HEK293 (cell line): ENCODE measurements at regions not wholly inside any gene's neighbourhood (a gene's known extent, or its start where the extent isn't known, plus 50 kb on each side); places are given as distances from the start of the nearest gene placed in this dataset.

Experiments used
- SALL2 ChIP-seq: fragments of 450-650 bp; formaldehyde crosslinking; IDR thresholded peaks from 2 replicates; pipeline ENCODE4 v1.5.0; 2017; ENCODE audit warnings: missing biosample characterization, mild to moderate bottlenecking, missing genetic modification characterization, borderline replicate concordance
- SP2 ChIP-seq: fragments of 450-650 bp; formaldehyde crosslinking; IDR thresholded peaks from 2 replicates; pipeline ENCODE4 v1.5.1; 2016; ENCODE audit warnings: missing biosample characterization, missing genetic modification characterization
- ZNF24 ChIP-seq: fragments of 450-650 bp; formaldehyde crosslinking; IDR thresholded peaks from 2 replicates; pipeline ENCODE4 v1.5.1; 2016; ENCODE audit warnings: missing biosample characterization, missing genetic modification characterization
- ZXDB ChIP-seq: fragments of 450-650 bp; formaldehyde crosslinking; IDR thresholded peaks from 2 replicates; pipeline ENCODE4 v1.5.1; 2016; ENCODE audit warnings: missing biosample characterization, missing genetic modification characterization
- TF ChIP-seq, protein P1 (sequence below): fragments of 450-650 bp; formaldehyde crosslinking; IDR thresholded peaks from 2 replicates; pipeline ENCODE4 v1.5.1; 2016; ENCODE audit warnings: missing biosample characterization, missing genetic modification characterization
- TF ChIP-seq, protein P2 (sequence below): fragments of 450-650 bp; formaldehyde crosslinking; IDR thresholded peaks from 2 replicates; pipeline ENCODE4 v1.5.1; 2016; ENCODE audit warnings: missing biosample characterization, missing genetic modification characterization

DNA sequence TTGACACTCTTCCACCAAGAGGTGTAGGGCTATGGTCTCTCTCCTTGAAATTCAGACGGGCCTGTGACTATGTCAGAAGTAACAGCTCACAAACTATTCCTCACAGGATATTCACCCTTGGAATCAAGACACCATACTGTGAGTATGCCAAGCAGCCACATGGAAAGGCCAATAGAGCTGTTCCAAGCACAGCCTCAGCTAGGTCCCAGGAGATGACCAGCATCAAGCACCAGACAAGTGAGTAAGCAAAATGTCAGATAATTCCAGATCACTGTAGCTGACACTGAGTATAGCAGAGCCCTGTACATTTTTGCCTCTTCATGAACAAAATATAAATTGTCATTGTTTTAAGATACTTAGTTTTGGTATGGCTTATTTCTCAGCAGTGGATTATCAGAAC, 88.1 kb upstream of the KCND2 start:
- TF ChIP-seq SALL2 (tag by site-specific recombination) (no peak), ZXDB (no peak), SP2 (tag by site-specific recombination) (no peak), ZNF24 (tag by site-specific recombination) (no peak)
- TF ChIP-seq, protein P1, sequence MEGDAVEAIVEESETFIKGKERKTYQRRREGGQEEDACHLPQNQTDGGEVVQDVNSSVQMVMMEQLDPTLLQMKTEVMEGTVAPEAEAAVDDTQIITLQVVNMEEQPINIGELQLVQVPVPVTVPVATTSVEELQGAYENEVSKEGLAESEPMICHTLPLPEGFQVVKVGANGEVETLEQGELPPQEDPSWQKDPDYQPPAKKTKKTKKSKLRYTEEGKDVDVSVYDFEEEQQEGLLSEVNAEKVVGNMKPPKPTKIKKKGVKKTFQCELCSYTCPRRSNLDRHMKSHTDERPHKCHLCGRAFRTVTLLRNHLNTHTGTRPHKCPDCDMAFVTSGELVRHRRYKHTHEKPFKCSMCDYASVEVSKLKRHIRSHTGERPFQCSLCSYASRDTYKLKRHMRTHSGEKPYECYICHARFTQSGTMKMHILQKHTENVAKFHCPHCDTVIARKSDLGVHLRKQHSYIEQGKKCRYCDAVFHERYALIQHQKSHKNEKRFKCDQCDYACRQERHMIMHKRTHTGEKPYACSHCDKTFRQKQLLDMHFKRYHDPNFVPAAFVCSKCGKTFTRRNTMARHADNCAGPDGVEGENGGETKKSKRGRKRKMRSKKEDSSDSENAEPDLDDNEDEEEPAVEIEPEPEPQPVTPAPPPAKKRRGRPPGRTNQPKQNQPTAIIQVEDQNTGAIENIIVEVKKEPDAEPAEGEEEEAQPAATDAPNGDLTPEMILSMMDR, result no peak
- TF ChIP-seq, protein P2, sequence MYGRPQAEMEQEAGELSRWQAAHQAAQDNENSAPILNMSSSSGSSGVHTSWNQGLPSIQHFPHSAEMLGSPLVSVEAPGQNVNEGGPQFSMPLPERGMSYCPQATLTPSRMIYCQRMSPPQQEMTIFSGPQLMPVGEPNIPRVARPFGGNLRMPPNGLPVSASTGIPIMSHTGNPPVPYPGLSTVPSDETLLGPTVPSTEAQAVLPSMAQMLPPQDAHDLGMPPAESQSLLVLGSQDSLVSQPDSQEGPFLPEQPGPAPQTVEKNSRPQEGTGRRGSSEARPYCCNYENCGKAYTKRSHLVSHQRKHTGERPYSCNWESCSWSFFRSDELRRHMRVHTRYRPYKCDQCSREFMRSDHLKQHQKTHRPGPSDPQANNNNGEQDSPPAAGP (tag by site-specific recombination), result no peak
